Stimulated activated CD4-positive, alpha-beta T cell treated with anti-CD3 and anti-CD28 coated beads, Interleukin-4, amount 100 ng/mL, for 48 hours (primary cell): ENCODE measurements at regions not wholly inside any gene's neighbourhood (a gene's known extent, or its start where the extent isn't known, plus 50 kb on each side); places are given as distances from the start of the nearest gene placed in this dataset.

Experiments used
- DNase-seq, 2 donors: peaks; one replicate each; pipeline ENCODE4 v3.0.0-alpha.2; 2020; ENCODE audit warnings: low read depth in 2 of 2

GRCh38 chr14:98368916-98369315 is 903.1 kb downstream of the BCL11B start:
- DNase-seq: no peak

- no peak for DNase-seq
Observed at GRCh38 chr14:98369344-98369743, 902.7 kb downstream of the BCL11B start.

- DNase-seq: no peak
Observed at GRCh38 chr14:98370352-98370751, 901.6 kb downstream of the BCL11B start.

- no peak for DNase-seq
Observed at GRCh38 chr14:98371141-98371540, 900.9 kb downstream of the BCL11B start.

GRCh38 chr14:98374136-98374535 is 897.9 kb downstream of the BCL11B start:
- no peak for DNase-seq

GRCh38 chr14:98375566-98375965 is 896.4 kb downstream of the BCL11B start:
- DNase-seq: no peak

- DNase-seq: no peak
Observed at GRCh38 chr14:98379830-98380229, 892.2 kb downstream of the BCL11B start.

- DNase-seq: no peak
Observed at GRCh38 chr14:98382662-98383061, 889.3 kb downstream of the BCL11B start.

GRCh38 chr14:98385851-98386250 is 886.1 kb downstream of the BCL11B start:
- no peak for DNase-seq

GRCh38 chr14:98391061-98391460 is 880.9 kb downstream of the BCL11B start:
- DNase-seq: no peak

GRCh38 chr14:98393527-98393926 is 878.5 kb downstream of the BCL11B start:
- DNase-seq: no peak

- DNase-seq: no peak
Observed at GRCh38 chr14:98404811-98405210, 867.2 kb downstream of the BCL11B start.

GRCh38 chr14:98408024-98408555 is 863.9 kb downstream of the BCL11B start:
- DNase-seq: no peak

- DNase-seq: no peak
Observed at GRCh38 chr14:98408713-98409112, 863.3 kb downstream of the BCL11B start.

- no peak for DNase-seq
Observed at GRCh38 chr14:98411154-98411553, 860.8 kb downstream of the BCL11B start.

GRCh38 chr14:98412431-98412830 is 859.6 kb downstream of the BCL11B start:
- no peak for DNase-seq

- DNase-seq: no peak
Observed at GRCh38 chr14:98415766-98416165, 856.2 kb downstream of the BCL11B start.

GRCh38 chr14:98417001-98417400 is 855.0 kb downstream of the BCL11B start:
- no peak for DNase-seq

- no peak for DNase-seq
Observed at GRCh38 chr14:98428483-98428994, 843.5 kb downstream of the BCL11B start.

GRCh38 chr14:98433436-98433835 is 838.6 kb downstream of the BCL11B start:
- DNase-seq: no peak

- no peak for DNase-seq
Observed at GRCh38 chr14:98437113-98437512, 834.9 kb downstream of the BCL11B start.

- no peak for DNase-seq
Observed at GRCh38 chr14:98444077-98444476, 827.9 kb downstream of the BCL11B start.

- no peak for DNase-seq
Observed at GRCh38 chr14:98445718-98446117, 826.3 kb downstream of the BCL11B start.

GRCh38 chr14:98446508-98446907 is 825.5 kb downstream of the BCL11B start:
- no peak for DNase-seq
